ENCODE measurements at regions not wholly inside any gene's neighbourhood (a gene's known extent, or its start where the extent isn't known, plus 50 kb on each side); places are given as distances from the start of the nearest gene placed in this dataset.
"Not testable (repeated sequence)": the region's sequence is repeated elsewhere in the genome, so short reads cannot be mapped to it uniquely, and the experiment has no call there.

DNA sequence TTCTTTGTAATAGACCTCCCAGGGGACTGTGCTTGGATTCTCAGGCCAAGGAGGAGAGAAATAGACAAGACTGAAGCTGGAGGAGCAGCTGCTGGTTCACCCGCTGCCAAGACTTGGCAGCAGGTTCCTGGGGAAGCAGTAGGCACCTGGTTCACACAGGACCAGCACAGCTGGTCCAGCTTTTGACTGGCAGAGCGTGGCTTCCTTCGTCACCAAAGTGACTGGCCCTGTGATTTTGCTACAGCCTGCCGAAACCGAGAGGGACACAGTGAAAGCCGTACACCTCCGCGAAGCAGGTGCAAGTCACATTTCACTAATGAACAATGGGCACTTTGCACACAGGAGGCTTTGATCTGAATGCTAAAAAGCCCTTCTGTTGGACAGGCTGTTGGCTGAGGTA lies 199.0 kb downstream of the RNF144B start:
- DNase-seq (ENCODE audit: low read depth, low spot score) = no peak

DNA sequence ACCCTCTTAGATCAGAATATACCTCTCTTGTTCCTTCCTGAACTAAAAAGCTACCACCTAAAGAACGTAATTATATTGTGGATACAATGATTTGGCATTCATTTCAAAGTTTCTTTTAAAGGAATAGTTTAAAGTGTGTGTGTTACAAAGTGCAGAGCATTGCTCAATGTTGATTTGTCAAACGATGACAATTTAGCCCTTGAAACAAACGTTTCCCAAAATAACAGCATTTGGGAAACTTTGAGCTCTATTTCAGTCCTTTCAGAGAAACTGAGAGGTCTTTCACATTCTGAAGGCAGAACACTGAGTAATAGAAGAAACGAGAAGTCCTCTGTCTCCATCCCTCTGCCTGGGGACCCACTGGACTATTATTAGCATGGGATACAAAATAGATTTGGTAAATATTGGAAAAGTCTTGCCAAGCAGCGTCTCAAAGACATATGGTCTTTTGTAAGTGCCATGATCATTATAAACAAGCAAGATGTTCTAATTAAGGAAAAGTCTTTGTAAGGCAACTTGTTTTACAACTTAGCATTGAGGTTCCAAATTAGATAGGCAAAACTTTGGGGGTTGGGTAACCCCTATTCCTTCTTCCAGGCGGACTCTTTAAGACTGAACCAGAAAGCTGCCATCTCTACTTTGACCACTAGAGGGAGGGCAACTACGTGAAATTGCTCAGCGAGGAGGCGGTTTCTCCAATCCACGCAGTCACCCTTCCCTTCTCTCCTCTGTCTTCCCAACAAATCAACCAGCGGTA lies 208.8 kb downstream of the RNF144B start:
- peak; percentile 20 for DNase-seq (ENCODE audit: low read depth, low spot score)

- DNase-seq (ENCODE audit: low read depth, low spot score) = no peak
Measured at GRCh38 chr6:18596531-18596835, 209.3 kb downstream of the RNF144B start.

DNA sequence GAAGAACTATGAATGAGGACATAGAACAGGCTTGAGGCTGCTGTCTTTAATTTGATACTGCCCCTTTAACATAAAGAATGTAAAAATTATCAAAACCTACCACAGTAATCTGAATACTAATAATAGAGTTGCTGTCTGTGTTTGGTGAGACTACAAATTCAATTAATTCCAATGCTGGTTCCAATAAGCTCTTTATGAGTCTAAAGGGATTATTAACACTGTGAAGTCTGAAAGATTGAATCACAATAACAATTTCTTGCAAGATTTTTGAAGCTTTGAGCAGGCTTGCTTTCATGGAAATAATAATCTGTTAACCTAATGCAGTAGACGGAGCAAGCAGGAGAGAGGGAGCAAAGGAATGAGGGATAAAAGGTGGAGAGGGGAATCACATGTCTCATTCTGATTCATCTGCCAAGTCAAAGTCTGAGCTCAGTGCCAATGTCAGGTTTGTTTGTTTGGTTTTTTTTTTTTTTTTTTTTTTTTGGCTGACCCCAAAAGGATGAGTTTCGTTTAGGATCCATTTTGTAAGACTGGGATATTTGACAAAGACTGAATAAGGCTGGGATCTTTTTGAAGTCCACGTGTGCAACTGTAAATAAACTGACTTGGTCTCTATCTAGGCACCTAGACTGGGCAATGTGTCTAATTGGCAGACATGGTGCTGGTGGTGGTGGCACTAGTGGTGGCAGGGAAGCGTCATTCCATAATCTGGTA lies 211.6 kb downstream of the RNF144B start:
- DNase-seq (ENCODE audit: low read depth, low spot score) = no peak

- no peak for DNase-seq (ENCODE audit: low read depth, low spot score)
Measured at GRCh38 chr6:18600255-18600654, 213.1 kb downstream of the RNF144B start.

DNA sequence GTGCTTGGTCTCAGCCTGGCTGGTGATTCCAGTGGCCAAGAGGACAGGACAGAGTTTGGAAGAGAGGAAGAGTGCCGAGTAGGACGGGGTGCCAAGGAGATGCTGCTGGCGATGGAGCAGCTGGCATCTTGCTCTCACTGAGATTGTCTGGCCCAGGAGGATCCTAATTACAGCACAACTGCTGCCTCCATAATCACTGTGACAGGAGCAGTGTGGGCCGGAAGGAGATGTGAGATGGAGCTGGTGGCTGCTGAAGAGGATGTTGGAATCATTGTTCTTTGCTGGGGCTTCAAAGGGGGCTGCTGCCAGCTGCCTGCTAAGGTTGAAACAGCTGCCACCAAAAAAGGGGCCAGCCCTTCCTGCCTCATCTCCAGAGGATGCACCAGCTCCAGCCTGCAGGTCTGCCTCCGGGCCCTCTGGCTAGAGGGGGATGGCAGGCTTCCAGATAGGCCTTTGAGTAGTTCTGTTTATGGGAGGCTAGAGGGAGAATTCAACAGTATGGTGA lies 214.4 kb downstream of the RNF144B start:
- DNase-seq (ENCODE audit: low read depth, low spot score) = no peak

DNA sequence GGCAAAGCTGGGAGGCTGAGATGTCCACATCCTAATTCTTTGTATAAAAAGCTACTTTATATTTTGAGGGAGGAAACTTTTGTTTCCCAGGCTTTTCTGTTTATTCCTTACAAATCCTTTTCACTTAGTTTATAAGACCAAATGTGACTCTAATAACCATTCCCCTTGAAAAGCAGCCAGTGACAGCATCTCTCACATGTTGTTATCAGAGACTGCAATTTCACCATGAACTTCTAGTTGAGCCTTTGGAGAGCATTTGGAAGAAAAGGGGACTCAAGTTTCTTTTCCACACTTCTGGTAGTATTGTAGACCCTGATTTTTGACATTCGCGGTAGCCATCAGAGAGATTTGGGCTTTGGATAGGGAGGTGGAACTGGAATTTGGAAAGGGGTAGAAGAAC lies 215.8 kb downstream of the RNF144B start:
- DNase-seq (ENCODE audit: low read depth, low spot score) = no peak

DNA sequence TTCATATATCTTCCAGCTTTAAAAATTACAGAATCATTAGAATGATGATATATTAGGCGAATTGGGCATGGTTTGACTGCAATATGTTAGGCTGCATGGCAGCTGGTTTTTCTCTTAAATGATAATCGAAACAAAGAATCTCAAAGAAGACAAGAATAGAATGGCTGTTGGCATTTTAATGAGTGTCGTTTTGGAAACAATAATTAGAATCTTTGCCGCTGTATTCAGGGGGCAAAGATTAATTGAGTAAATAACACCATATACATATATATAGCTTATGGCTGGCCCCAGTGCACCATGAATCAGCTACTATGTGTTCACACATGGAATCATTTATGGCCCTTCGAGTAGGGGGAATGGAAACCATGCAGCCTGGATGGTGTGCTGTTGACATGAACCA lies 216.2 kb downstream of the RNF144B start:
- DNase-seq (ENCODE audit: low read depth, low spot score) = no peak

GRCh38 chr6:18605841-18606240 lies 218.7 kb downstream of the RNF144B start:
- no peak for DNase-seq (ENCODE audit: low read depth, low spot score)

DNA sequence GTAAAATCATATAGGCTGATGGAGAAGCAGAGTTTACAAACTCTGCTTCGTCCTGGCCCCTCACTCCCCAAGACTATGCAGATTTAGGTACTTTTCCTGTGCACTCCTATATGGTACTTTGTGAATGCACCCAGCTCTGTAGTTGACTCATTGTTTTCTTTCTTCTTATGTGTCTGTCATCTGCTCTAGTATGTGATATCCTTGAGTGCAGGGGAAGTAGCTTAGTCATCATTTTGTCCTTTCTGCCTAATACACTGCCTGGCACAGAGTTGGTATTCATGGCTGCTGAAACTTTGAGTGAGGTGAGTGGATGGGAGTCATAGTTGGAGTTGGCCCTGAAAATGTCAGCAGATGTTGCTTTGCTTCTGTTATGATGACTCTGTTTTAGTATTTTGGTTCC lies 222.6 kb downstream of the RNF144B start:
- DNase-seq (ENCODE audit: low read depth, low spot score) = no peak

- DNase-seq (ENCODE audit: low read depth, low spot score) = no peak
Measured at GRCh38 chr6:18613319-18613925, 226.3 kb downstream of the RNF144B start.

- DNase-seq (ENCODE audit: low read depth, low spot score) = no peak
Measured at GRCh38 chr6:18629571-18629970, 242.4 kb downstream of the RNF144B start.

DNA sequence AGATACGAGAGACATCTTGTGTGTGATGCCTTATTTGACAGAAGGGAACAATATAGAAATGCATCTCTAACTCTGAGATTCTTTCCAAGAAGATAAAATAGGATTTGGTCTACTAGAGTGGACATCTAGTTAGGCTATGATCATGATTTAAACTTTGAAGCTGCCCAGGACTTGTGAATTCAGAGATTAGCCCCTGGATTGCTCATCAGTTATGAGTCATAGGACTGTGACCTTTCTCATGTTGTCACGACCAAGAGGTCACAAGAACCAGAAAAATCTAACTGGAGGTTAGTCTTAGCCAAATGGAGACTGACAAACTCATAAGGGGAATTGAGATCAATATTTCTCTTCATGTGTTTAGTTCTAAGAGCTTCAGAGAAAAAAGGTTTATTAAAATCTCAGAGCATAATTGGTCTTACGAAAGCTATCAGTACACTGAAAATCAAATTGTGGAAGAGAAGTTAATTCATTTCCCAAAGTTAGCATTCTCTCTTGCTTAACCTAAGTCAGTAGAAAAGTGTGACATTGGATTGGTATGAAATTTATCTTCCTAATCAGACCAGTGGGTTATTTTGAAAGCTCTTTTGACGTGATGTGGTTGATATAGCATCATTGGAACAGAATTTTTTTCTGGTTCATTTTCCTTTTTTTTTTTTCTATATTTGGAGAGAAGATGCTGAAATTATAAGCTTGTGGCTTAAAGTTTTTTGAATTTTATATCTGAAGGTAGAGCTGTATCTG lies 245.7 kb downstream of the RNF144B start:
- no peak for DNase-seq (ENCODE audit: low read depth, low spot score)

DNA sequence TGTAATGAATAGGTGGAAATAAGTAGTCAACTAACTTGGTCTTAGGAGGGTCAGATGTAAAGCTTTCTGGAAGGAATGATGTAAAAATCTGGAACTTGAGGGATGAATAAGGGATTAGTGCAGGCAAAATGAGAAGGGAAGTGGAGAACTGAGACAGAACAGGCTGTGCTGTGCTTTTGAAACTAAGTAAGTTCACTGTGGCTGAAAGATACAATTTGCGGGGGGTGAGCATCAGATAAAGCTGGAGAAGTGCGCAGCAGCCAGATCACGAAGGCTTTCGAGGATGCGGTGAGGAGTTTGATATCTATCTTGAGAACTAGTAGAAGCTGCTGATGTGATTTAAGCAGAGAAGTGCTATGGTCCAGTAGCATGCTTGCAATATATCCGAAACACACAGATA lies 247.8 kb downstream of the RNF144B start:
- DNase-seq (ENCODE audit: low read depth, low spot score) = no peak

- no peak for DNase-seq (ENCODE audit: low read depth, low spot score)
Measured at GRCh38 chr6:18640134-18640533, 253.0 kb downstream of the RNF144B start.

GRCh38 chr6:18640754-18641153 lies 253.6 kb downstream of the RNF144B start:
- DNase-seq (ENCODE audit: low read depth, low spot score) = no peak

GRCh38 chr6:18654821-18655220 lies 267.7 kb downstream of the RNF144B start:
- DNase-seq (ENCODE audit: low read depth, low spot score) = peak; percentile 4

DNA sequence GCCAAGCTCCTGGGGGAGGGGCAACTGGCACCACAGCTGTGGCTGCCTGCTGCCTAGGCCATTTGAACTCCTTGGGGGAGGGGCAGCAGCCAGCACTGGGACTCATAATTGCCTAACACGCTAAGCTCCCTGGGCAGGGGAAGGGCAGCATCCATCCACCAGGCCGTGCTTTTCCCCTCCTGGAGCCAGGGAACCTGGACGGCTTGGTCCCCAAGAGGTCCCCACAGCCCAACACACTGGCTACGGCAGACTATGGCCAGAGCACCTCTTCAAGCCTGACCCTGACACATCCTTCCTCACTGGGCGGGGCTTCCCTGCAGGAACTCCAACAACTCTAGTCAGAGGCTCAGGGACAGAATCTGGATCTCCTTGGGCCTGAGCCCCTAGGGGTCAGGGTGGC lies 269.4 kb downstream of the RNF144B start:
- no peak for DNase-seq (ENCODE audit: low read depth, low spot score)

DNA sequence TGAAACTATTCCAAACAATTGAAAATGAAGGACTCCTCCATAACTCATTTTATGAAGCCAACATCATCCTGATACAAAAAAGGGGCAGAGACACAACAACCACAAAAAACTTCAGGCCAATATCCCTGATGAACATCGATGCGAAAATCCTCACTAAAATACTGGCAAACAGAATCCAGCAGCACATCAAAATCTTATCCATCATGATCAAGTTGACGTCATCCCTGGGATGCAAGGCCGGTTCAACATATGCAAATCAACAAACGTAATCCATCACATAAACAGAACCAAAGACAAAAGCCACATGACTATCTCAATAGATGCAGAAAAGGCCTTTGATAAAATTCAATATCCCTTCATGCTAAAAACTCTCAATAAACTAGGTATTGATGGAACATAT lies 272.8 kb downstream of the RNF144B start:
- not testable (repeated sequence) for DNase-seq (ENCODE audit: low read depth, low spot score)

GRCh38 chr6:18663011-18663410 lies 275.9 kb downstream of the RNF144B start:
- DNase-seq (ENCODE audit: low read depth, low spot score) = no peak

DNA sequence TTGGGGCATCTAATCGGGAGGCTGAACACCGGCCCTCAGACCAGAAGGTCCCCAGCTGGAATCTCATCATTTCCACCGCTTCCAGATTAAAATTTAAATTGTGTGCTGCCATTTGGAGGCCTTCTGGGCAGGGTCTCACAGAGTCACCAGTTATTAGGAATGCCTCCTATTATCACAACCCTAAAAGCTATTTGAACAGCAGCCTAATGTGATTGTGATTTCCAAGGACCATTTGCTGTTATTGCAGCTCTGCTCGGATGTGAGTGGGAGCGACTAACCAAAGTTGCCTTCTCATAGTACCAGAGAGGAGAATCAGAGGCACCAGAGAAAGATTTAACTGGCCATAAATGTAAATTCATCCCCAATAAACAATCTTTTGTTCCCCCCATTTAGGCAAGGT lies 277.3 kb downstream of the RNF144B start:
- DNase-seq (ENCODE audit: low read depth, low spot score) = no peak

GRCh38 chr6:18667612-18668011 lies 280.5 kb downstream of the RNF144B start:
- DNase-seq (ENCODE audit: low read depth, low spot score) = no peak
